Head of caudate nucleus (tissue), 42 donors: ENCODE measurements at regions not wholly inside any gene's neighbourhood (a gene's known extent, or its start where the extent isn't known, plus 50 kb on each side); places are given as distances from the start of the nearest gene placed in this dataset.
"Not testable (repeated sequence)": the region's sequence is repeated elsewhere in the genome, so short reads cannot be mapped to it uniquely, and the experiment has no call there.

Source experiments
- DNase-seq, 42 donors: peaks; one replicate each; pipeline versions ENCODE4 v3.0.0 to v3.0.0-alpha.2; 2020 to 2021; ENCODE audit warnings: mixed read lengths in 7 of 42
- intact Hi-C: fragments of 100-400 bp; cut with DNase I; formaldehyde crosslinking; loops from one replicate; pipeline ENCODE4 v1.15.0; 2022

- intact Hi-C loops, result no loop called here
- no peak for DNase-seq
Observed at GRCh38 chr1:190663962-190664361, 186.3 kb upstream of the BRINP3 start.

DNA sequence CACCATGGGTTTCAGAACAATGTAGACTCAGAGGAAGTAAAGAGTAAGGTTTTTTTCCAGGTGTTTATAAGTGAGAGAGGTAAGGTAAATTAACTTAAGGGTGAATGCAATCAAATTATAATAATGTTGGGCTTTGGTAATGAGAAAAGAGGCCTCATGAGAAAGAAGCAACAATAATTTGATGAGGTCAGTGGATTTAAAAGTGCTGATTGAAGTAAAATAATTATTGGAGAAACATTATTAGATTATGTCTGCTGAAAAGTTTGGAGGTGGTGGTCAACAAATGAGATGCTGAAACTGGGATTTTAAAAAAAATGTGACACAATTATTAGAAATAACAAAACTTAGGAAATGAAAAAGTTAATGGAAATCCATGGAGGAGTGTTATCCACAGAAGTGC lies 187.4 kb upstream of the BRINP3 start:
- intact Hi-C loops, result no loop called here
- DNase-seq, result no peak

- intact Hi-C loops, result no loop called here
- DNase-seq, result no peak
Observed at GRCh38 chr1:190667914-190668313, 190.2 kb upstream of the BRINP3 start.

- intact Hi-C loops, result no loop called here
- no peak for DNase-seq
Observed at GRCh38 chr1:190679044-190679443, 201.4 kb upstream of the BRINP3 start.

DNA sequence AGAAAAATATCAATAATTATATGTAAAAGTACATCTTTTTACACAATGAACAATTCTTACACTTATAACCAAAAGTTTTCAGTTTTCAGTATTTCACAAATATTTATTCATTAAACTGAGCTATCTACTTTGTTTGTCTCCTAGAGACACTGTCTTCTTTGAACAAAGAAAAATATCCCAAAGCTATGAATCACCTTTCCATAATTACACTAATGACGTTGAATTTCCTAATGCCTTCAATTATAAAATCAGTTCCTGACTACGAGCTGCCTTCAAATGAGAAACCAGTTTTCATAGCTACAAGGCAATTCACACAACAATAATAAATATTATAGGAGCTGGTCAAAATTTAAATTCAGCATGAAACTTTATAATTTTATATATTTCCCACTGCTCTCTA lies 201.8 kb upstream of the BRINP3 start:
- intact Hi-C loops, result no loop called here
- DNase-seq, result no peak

DNA sequence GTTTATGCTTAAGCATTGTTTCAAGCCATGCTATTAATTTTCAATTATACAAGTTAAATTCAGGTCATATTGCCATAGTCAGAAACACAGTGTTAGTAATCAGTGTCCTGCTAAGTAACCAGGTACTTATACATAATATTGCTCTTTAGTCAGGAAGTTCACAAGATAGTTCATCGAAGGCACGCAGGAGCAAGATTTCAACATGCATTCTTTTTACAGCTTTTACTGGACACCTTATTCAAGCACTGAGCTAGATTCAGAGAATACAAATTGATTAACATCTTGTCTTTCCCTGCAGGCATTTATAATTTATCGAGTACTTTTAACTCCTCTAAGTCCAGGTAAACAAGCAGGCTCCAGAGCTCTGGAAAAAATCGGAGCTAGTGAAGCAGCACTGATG lies 202.3 kb upstream of the BRINP3 start:
- intact Hi-C loops, result no loop called here
- DNase-seq, result no peak

DNA sequence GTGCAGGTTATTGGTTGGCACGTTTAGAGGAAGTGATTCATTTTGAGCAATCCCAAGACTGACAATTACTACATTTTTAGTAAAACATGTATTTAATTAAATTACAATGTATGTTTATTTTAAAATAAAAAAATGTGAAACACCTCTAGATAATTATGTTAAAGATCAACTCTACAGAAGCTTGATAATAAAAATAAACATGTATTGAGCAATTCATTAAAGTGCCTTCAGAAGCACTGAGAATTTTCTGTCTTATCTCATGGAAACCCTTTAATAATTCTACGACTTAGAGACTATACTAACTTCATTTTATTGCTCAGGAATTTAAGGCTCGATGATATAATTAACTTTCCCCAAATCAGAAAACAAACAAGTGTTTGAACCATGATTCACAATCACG lies 208.0 kb upstream of the BRINP3 start:
- DNase-seq, result no peak
- intact Hi-C loops, result no loop called here

DNA sequence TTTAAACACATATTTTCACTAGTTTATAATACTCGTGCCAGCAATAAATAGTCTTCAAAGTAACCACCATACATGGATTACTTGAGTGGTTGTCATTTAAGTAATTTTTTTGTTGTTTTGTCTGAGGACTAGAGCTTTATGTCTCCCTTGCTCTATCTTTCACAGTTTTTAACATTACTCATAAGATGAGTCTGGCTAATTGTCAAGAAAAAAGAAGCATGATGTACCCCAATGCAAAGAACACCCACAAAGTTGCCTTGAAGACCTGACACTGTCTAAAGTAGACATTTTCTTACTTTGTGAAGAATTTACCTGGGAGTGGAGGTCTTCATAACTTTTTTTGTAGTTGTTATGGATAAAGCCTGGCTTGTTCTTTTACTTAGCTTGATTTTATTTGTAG lies 210.4 kb upstream of the BRINP3 start:
- intact Hi-C loops, result no loop called here
- DNase-seq, result no peak

DNA sequence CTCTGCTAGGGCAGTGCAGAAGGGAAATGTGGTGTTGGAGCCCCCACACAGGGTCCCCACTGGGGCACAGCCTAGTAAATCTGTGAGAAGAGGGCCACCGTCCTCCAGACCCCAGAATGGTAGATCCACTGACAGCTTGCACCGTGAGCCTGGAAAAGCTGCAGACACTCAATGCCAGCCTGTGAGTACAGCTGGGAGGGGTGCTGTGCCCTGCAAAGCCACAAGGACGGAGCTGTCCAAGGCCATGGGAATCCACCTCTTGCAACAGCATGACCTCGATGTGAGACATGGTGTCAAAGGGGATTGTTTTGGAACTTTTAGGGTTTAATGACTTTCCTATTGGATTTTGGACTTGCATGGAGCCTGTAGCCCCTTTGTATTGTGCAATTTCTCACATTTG lies 220.8 kb upstream of the BRINP3 start:
- intact Hi-C loops, result not testable (repeated sequence)

GRCh38 chr1:190699165-190699564 lies 221.5 kb upstream of the BRINP3 start:
- DNase-seq, result no peak
- intact Hi-C loops, result no loop called here

More for the DNA sequence above, 220.8 kb upstream of the BRINP3 start:
- not testable (repeated sequence) for DNase-seq

- intact Hi-C loops, result no loop called here
- no peak for DNase-seq
Observed at GRCh38 chr1:190708418-190709057, 230.9 kb upstream of the BRINP3 start.

GRCh38 chr1:190711069-190711468 lies 233.4 kb upstream of the BRINP3 start:
- no peak for DNase-seq
- intact Hi-C loops, result no loop called here

GRCh38 chr1:190717055-190717454 lies 239.4 kb upstream of the BRINP3 start:
- no peak for DNase-seq
- intact Hi-C loops, result no loop called here

- intact Hi-C loops, result no loop called here
- no peak for DNase-seq
Observed at GRCh38 chr1:190736971-190737590, 259.4 kb upstream of the BRINP3 start.

DNA sequence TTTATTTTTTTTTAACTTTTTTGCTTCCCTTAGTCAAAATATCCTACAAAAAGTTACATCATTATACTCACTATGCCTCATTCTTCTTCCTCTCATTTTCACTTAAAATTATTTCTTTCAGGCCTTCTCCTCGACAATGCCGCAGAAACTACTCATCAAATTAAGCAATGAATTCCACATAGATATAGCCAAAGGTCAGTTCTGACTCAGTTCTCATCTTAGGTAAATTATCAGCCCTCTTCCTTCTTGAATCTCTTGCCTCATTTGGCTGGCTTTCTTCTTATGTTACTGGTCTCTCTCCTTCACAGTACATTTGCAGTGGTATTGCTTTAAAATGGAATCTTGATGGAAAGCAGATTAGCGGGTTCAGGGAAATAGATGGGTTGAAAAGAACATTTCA lies 260.7 kb upstream of the BRINP3 start:
- intact Hi-C loops, result no loop called here
- DNase-seq, result no peak

GRCh38 chr1:190739926-190740325 lies 262.3 kb upstream of the BRINP3 start:
- DNase-seq, result no peak
- intact Hi-C loops, result no loop called here

DNA sequence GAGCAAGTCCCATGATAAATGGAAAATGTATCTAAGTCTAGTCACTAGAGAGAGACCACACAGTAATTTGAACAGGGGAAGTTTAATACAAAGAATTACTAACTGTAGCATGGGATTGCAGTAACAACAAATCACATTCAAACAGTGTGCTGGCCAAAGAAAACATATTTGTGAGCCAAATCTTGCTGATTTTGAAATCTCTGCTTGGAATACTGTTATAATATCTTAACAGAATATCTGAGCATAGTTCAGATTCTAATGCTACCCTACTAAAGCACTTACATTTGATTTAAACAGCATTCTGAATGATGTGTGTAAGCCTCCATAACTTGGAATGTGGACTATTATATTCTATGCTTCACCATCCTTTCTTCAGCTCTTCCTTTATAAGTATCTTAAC lies 270.0 kb upstream of the BRINP3 start:
- no peak for DNase-seq
- intact Hi-C loops, result no loop called here

DNA sequence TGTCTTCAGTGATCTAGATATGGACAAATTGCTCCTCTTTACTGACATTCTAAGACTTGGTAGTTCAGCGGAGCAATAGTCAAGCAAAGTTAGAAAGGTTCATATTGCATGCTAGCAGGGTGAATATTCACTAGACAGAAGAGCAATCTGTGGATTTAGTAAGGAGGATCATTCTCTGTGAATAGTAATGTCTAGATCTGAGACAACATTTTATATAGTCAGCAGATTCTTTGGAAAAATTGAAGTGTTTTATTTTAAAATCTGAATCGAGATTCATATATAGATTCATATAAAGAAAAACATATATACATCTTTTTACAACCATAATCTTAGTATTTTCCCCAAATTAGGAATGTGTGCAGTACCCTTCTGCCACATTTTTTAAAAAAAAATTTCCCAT lies 274.5 kb upstream of the BRINP3 start:
- intact Hi-C loops, result no loop called here
- DNase-seq, result no peak

DNA sequence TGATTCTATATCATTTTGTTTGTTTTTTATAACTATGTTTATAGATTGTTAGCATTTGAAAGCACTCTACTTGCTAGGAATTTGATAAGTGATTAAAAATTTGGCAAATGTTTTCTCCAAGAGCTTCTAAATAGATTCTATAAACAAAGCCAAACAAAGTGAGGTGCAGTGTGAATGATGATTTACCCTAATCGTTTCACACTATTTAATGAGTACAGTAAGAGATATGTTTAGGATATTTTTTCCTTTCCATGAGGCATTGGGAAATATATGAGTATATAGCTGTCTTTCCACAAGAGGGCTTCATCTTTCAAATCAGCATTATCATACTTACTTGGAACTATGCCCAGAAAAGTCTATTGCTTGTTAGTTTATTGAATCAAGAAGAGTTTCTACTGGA lies 277.0 kb upstream of the BRINP3 start:
- no peak for DNase-seq
- intact Hi-C loops, result no loop called here

DNA sequence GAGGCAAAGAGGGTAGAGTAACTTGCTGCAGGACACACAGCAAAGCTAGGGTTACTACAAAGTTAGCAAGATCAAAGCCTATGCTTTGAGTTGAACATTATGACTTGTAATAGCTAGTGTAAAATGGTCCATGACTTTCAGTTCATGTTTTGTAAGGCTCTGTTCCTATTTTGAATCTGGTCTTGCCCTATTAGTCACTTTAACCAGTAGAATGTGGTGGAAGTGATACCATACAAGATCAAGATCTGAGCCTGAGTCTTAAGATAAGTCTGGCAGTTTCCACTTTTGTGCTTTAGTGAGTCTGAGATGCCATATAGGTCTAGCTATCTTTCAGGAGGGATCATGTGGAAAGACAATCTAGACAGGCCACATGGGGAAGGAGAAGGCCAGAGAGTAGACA lies 282.1 kb upstream of the BRINP3 start:
- intact Hi-C loops, result no loop called here
- no peak for DNase-seq

DNA sequence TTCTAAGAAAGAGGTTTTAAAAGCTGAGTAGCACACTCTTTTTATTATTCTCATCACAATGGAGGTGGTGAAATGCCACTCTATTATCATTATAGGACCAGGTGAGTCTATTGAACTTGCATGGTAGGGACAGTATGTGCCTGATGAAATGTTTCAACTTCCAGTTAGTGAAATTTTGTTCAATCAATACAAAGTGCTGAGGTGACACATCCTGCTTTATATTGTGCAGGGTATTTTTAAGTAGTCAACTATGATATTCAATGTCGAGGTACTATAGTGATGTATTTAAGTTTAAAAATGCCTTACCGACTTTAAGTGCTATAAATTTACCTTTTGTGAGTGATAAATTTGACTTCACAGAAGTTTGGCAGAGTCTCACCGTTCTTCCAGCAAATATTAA lies 284.7 kb upstream of the BRINP3 start:
- DNase-seq, result no peak
- intact Hi-C loops, result no loop called here

DNA sequence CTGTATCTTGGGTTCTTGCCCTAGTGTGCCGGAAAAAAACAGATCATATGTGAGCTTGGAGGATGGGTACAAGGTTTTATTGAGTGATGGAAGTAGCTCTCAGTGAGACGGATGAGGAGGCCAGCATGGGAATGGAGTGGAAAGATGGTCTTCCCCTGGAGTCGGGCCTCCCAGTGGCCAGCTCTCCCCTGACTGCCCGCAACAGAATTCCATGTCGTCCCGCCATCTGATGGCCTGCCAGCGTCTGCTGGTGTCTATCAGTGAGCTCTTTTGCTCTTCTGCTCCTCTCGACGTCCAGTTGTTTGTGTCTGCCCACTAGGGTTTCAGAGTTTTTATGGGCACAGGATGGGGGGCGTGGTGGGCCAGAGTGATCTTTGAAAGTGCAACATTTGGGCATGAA lies 315.2 kb upstream of the BRINP3 start:
- no peak for DNase-seq
- intact Hi-C loops, result no loop called here
